Caco-2 (cell line): ENCODE measurements at regions not wholly inside any gene's neighbourhood (a gene's known extent, or its start where the extent isn't known, plus 50 kb on each side); places are given as distances from the start of the nearest gene placed in this dataset.
A peak's percentile ranks its signal among the peaks of the same experiment; 100 is the strongest.

Source experiments
- BruUV-seq: library from RNA; stranded (reverse); fragments of 400-500 nt; replicated peaks from 2 replicates; lab custom pipeline; 2021; lab: Mats Ljungman, UMichigan
- CTCF ChIA-PET: fragments of 300-600 bp; sonication (Branson Sonifier 250); formaldehyde crosslinking; loops from one replicate; lab custom pipeline; 2022; ENCODE audit warnings: antibody characterized with exemption; lab: Charles Lee
- POLR2A ChIA-PET: fragments of 300-600 bp; sonication (Branson Sonifier 250); formaldehyde crosslinking; loops from one replicate; lab custom pipeline; 2022; ENCODE audit warnings: antibody characterized with exemption; lab: Charles Lee
- DNase-seq, 2 experiments: peaks; one replicate each; pipeline versions ENCODE4 v3.0.0 to v3.0.0-alpha.2; 2020 to 2022
- H3K27me3 ChIP-seq: replicated peaks from 2 replicates; pipeline ENCODE4 v1.6.0; 2011; ENCODE audit warnings: low read length; ENCODE audit not compliant: control insufficient read depth, insufficient read depth
- H3K36me3 ChIP-seq: 2 replicates; pipeline ENCODE4 v1.5.1; 2011; ENCODE audit warnings: low read length; ENCODE audit not compliant: control insufficient read depth, insufficient read depth
- H3K4me1 ChIP-seq: fragments of 250-450 bp; sonication (Bioruptor Pico); 2 replicates; pipeline ENCODE4 v1.5.1; 2020; ENCODE audit warnings: mild to moderate bottlenecking
- H3K4me3 ChIP-seq: 2 replicates; pipeline ENCODE4 v1.5.1; 2011; ENCODE audit warnings: low read depth, mild to moderate bottlenecking, control low read depth, low read length
- H3K9me3 ChIP-seq: fragments of 250-450 bp; sonication (Bioruptor Pico); 2 replicates; pipeline ENCODE4 v1.5.1; 2020; ENCODE audit warnings: mild to moderate bottlenecking, moderate library complexity
- H3K27ac Mint-ChIP-seq: one replicate; pipeline ENCODE4 v1.8.0; 2022; ENCODE audit warnings: mixed read lengths; ENCODE audit not compliant: unreplicated experiment
- H3K27me3 Mint-ChIP-seq: one replicate; pipeline ENCODE4 v1.8.0; 2022; ENCODE audit warnings: mixed read lengths; ENCODE audit not compliant: insufficient read depth, unreplicated experiment
- H3K36me3 Mint-ChIP-seq: one replicate; pipeline ENCODE4 v1.8.0; 2022; ENCODE audit warnings: mild to moderate bottlenecking, mixed read lengths; ENCODE audit not compliant: insufficient read depth, unreplicated experiment
- H3K4me1 Mint-ChIP-seq: one replicate; pipeline ENCODE4 v1.8.0; 2022; ENCODE audit warnings: low read depth, mixed read lengths; ENCODE audit not compliant: unreplicated experiment
- H3K4me3 Mint-ChIP-seq: one replicate; pipeline ENCODE4 v1.8.0; 2022; ENCODE audit warnings: mild to moderate bottlenecking, moderate library complexity, mixed read lengths; ENCODE audit not compliant: unreplicated experiment
- H3K9me3 Mint-ChIP-seq: one replicate; pipeline ENCODE4 v1.8.0; 2022; ENCODE audit warnings: mixed read lengths; ENCODE audit not compliant: unreplicated experiment
- CTCF ChIP-seq, 2 experiments: fragments of 200-600 bp in 1 of 2; IDR thresholded peaks; 1 replicate in 1 of 2; 2 replicates in 1 of 2; pipeline versions ENCODE4 v1.5.1 to v1.8.0; 2011 to 2022; ENCODE audit warnings: antibody characterized with exemption in 1 of 2, control low read depth in 1 of 2, inconsistent platforms in 1 of 2, low read depth in 1 of 2, low read length in 1 of 2, mild to moderate bottlenecking in 1 of 2, moderate library complexity in 1 of 2; ENCODE audit not compliant: insufficient read depth in 1 of 2, severe bottlenecking in 1 of 2, unreplicated experiment in 1 of 2
- intact Hi-C: fragments of 100-400 bp; cut with micrococcal nuclease; formaldehyde crosslinking; loops from one replicate; pipeline ENCODE4 v1.10.0; 2022; ENCODE audit not compliant: unreplicated experiment

- Histone ChIP-seq H3K4me1 (peaks cover 25% of the 10 kb centered on the region), H3K9me3 (no peaks in the 10 kb centered on the region), H3K4me3 (no peak overlapping the region), H3K27me3 (no peaks in the 10 kb centered on the region), H3K36me3 (no peaks in the 10 kb centered on the region)
- Mint-ChIP-seq H3K27ac (no peak overlapping the region), H3K4me1 (peaks cover 36% of the 10 kb centered on the region), H3K9me3 (no peaks in the 10 kb centered on the region), H3K27me3 (no peaks in the 10 kb centered on the region), H3K36me3 (peaks cover 16% of the 10 kb centered on the region), H3K4me3 (no peak overlapping the region)
- no peak for TF ChIP-seq CTCF (IDR thresholded peaks at IDR 0.05; ENCODE audit: insufficient read depth in 1 of 2, low read depth in 1 of 2, low read length in 1 of 2, severe bottlenecking in 1 of 2, unreplicated experiment in 1 of 2)
- no peak for DNase-seq
- POLR2A ChIA-PET, result interaction anchor here (0.6 kb wide), 1 partner anchor 220 kb away, joined by 5 read pairs; no protein-coding TSS in a partner anchor
- BruUV-seq, result no TSS peak
- CTCF ChIA-PET, result no interaction called here
- intact Hi-C loops, result no loop called here
These were observed 352.6 kb downstream of the BMP4 start for GRCh38 chr14:53603994-53604393.

- Mint-ChIP-seq H3K36me3 (no peaks in the 10 kb centered on the region), H3K27ac (no peak overlapping the region), H3K9me3 (no peaks in the 10 kb centered on the region), H3K4me1 (peaks cover 29% of the 10 kb centered on the region), H3K4me3 (no peak overlapping the region), H3K27me3 (no peaks in the 10 kb centered on the region)
- Histone ChIP-seq H3K9me3 (no peaks in the 10 kb centered on the region), H3K4me3 (no peak overlapping the region), H3K4me1 (peaks cover 22% of the 10 kb centered on the region), H3K36me3 (no peaks in the 10 kb centered on the region), H3K27me3 (no peaks in the 10 kb centered on the region)
- CTCF ChIA-PET, result no interaction called here
- POLR2A ChIA-PET, result no interaction called here
- TF ChIP-seq CTCF (IDR thresholded peaks at IDR 0.05; ENCODE audit: insufficient read depth in 1 of 2, low read depth in 1 of 2, low read length in 1 of 2, severe bottlenecking in 1 of 2, unreplicated experiment in 1 of 2), result no peak
- DNase-seq, result no peak
- no TSS peak for BruUV-seq
- intact Hi-C loops, result no loop called here
These were observed 355.2 kb downstream of the BMP4 start for GRCh38 chr14:53601409-53601808.

GRCh38 chr14:53599221-53599945 lies 357.2 kb downstream of the BMP4 start:
- Mint-ChIP-seq H3K4me1 (peaks cover 29% of the 10 kb centered on the region), H3K27me3 (no peaks in the 10 kb centered on the region), H3K36me3 (no peaks in the 10 kb centered on the region), H3K4me3 (no peak overlapping the region), H3K27ac (peak overlapping the region; percentile 80), H3K9me3 (no peaks in the 10 kb centered on the region)
- TF ChIP-seq CTCF (IDR thresholded peaks at IDR 0.05; ENCODE audit: insufficient read depth in 1 of 2, low read depth in 1 of 2, low read length in 1 of 2, severe bottlenecking in 1 of 2, unreplicated experiment in 1 of 2), result no peak
- Histone ChIP-seq H3K36me3 (no peaks in the 10 kb centered on the region), H3K4me1 (peaks cover 22% of the 10 kb centered on the region), H3K27me3 (no peaks in the 10 kb centered on the region), H3K9me3 (no peaks in the 10 kb centered on the region), H3K4me3 (no peak overlapping the region)
- POLR2A ChIA-PET, result no interaction called here
- CTCF ChIA-PET, result no interaction called here
- intact Hi-C loops, result no loop called here
- DNase-seq, result no peak
- no TSS peak for BruUV-seq
